ENCODE measurements at regions not wholly inside any gene's neighbourhood (a gene's known extent, or its start where the extent isn't known, plus 50 kb on each side); places are given as distances from the start of the nearest gene placed in this dataset.

- TF ChIP-seq CTCF (IDR thresholded peaks at IDR 0.05; ENCODE audit: low read depth, low read length), result no peak
- TF ChIP-seq EZH2phosphoT487 (IDR thresholded peaks at IDR 0.05; ENCODE audit: low read depth), result no peak
- no peaks in the 10 kb centered on the region for H3K79me2 ChIP-seq (ENCODE audit: low read length)
- H3K4me1 ChIP-seq (ENCODE audit: low read length), result no peaks in the 10 kb centered on the region
- H3K4me3 ChIP-seq (ENCODE audit: low read length), result no peak overlapping the region
- H3K9me3 ChIP-seq (ENCODE audit: insufficient read depth, low read length), result no peaks in the 10 kb centered on the region
- no peaks in the 10 kb centered on the region for H3K36me3 ChIP-seq (replicated peaks; ENCODE audit: low read depth, low read length)
- no peak overlapping the region for H3K4me2 ChIP-seq (ENCODE audit: low read length)
- no peaks in the 10 kb centered on the region for H4K20me1 ChIP-seq (ENCODE audit: insufficient read depth, low read length)
- no peak overlapping the region for H3K27ac ChIP-seq (ENCODE audit: low read length)
- H3K9ac ChIP-seq (ENCODE audit: low read length), result no peak overlapping the region
- H2AFZ ChIP-seq (ENCODE audit: low read depth, low read length), result no peak overlapping the region
- no peaks in the 10 kb centered on the region for H3K27me3 ChIP-seq (ENCODE audit: low read depth, low read length)
Measured at GRCh38 chr11:27926486-27926885, 181.5 kb downstream of the KIF18A start.

GRCh38 chr11:27921472-27921871 lies 186.5 kb downstream of the KIF18A start:
- Histone ChIP-seq H3K4me1 (ENCODE audit: low read length) (peaks cover 12% of the 10 kb centered on the region), H3K4me2 (ENCODE audit: low read length) (no peak overlapping the region), H3K36me3 (replicated peaks; ENCODE audit: low read depth, low read length) (no peaks in the 10 kb centered on the region), H3K79me2 (ENCODE audit: low read length) (no peaks in the 10 kb centered on the region), H3K27me3 (ENCODE audit: low read depth, low read length) (peaks cover 16% of the 10 kb centered on the region), H3K9me3 (ENCODE audit: insufficient read depth, low read length) (no peaks in the 10 kb centered on the region), H2AFZ (ENCODE audit: low read depth, low read length) (no peak overlapping the region), H4K20me1 (ENCODE audit: insufficient read depth, low read length) (no peaks in the 10 kb centered on the region), H3K27ac (ENCODE audit: low read length) (no peak overlapping the region), H3K9ac (ENCODE audit: low read length) (no peak overlapping the region), H3K4me3 (ENCODE audit: low read length) (no peak overlapping the region)
- no peak for TF ChIP-seq CTCF (IDR thresholded peaks at IDR 0.05; ENCODE audit: low read depth, low read length)
- TF ChIP-seq EZH2phosphoT487 (IDR thresholded peaks at IDR 0.05; ENCODE audit: low read depth), result no peak

- Histone ChIP-seq H3K4me2 (ENCODE audit: low read length) (peak overlapping the region; percentile 77), H3K27ac (ENCODE audit: low read length) (peak overlapping the region; percentile 41)
Measured at GRCh38 chr11:27916541-27917100, 191.3 kb downstream of the KIF18A start.

GRCh38 chr11:27914080-27914479 lies 193.9 kb downstream of the KIF18A start:
- Histone ChIP-seq H2AFZ (ENCODE audit: low read depth, low read length) (no peak overlapping the region), H3K27me3 (ENCODE audit: low read depth, low read length) (peaks cover 67% of the 10 kb centered on the region), H3K9me3 (ENCODE audit: insufficient read depth, low read length) (no peaks in the 10 kb centered on the region), H3K27ac (ENCODE audit: low read length) (no peak overlapping the region), H3K4me1 (ENCODE audit: low read length) (peaks cover 26% of the 10 kb centered on the region), H3K36me3 (replicated peaks; ENCODE audit: low read depth, low read length) (no peaks in the 10 kb centered on the region), H3K79me2 (ENCODE audit: low read length) (no peaks in the 10 kb centered on the region), H3K9ac (ENCODE audit: low read length) (no peak overlapping the region), H4K20me1 (ENCODE audit: insufficient read depth, low read length) (0 out of 2 replicates have a peak, but pooled peaks cover 3% of the 10 kb centered on the region), H3K4me2 (ENCODE audit: low read length) (no peak overlapping the region), H3K4me3 (ENCODE audit: low read length) (no peak overlapping the region)
- no peak for TF ChIP-seq CTCF (IDR thresholded peaks at IDR 0.05; ENCODE audit: low read depth, low read length)
- no peak for TF ChIP-seq EZH2phosphoT487 (IDR thresholded peaks at IDR 0.05; ENCODE audit: low read depth)

More at GRCh38 chr11:27916541-27917100, 191.3 kb downstream of the KIF18A start:
- no peak for TF ChIP-seq CTCF (IDR thresholded peaks at IDR 0.05; ENCODE audit: low read depth, low read length)
- no peak for TF ChIP-seq EZH2phosphoT487 (IDR thresholded peaks at IDR 0.05; ENCODE audit: low read depth)
- no peaks in the 10 kb centered on the region for H3K9me3 ChIP-seq (ENCODE audit: insufficient read depth, low read length)
- H3K36me3 ChIP-seq (replicated peaks; ENCODE audit: low read depth, low read length), result no peaks in the 10 kb centered on the region
- no peak overlapping the region for H3K9ac ChIP-seq (ENCODE audit: low read length)
- H3K27me3 ChIP-seq (ENCODE audit: low read depth, low read length), result peaks cover 47% of the 10 kb centered on the region
- peak overlapping the region; percentile 45 for H3K4me3 ChIP-seq (ENCODE audit: low read length)
- 0 out of 2 replicates have a peak, but pooled peaks cover 3% of the 10 kb centered on the region for H4K20me1 ChIP-seq (ENCODE audit: insufficient read depth, low read length)
- peaks cover 26% of the 10 kb centered on the region for H3K4me1 ChIP-seq (ENCODE audit: low read length)
- H3K79me2 ChIP-seq (ENCODE audit: low read length), result no peaks in the 10 kb centered on the region
- H2AFZ ChIP-seq (ENCODE audit: low read depth, low read length), result no peak overlapping the region

All from OCI-LY3 (cell line).